Daoy (cell line): ENCODE measurements at regions not wholly inside any gene's neighbourhood (a gene's known extent, or its start where the extent isn't known, plus 50 kb on each side); places are given as distances from the start of the nearest gene placed in this dataset.
"Not testable (repeated sequence)": the region's sequence is repeated elsewhere in the genome, so short reads cannot be mapped to it uniquely, and the experiment has no call there.

Experiments
- DNase-seq: peaks from one replicate; pipeline ENCODE4 v3.0.0-alpha.2; 2015; ENCODE audit warnings: low read depth

- DNase-seq, result no peak
These were observed 234.1 kb upstream of the POGK start for GRCh38 chr1:166605137-166605536.

DNA sequence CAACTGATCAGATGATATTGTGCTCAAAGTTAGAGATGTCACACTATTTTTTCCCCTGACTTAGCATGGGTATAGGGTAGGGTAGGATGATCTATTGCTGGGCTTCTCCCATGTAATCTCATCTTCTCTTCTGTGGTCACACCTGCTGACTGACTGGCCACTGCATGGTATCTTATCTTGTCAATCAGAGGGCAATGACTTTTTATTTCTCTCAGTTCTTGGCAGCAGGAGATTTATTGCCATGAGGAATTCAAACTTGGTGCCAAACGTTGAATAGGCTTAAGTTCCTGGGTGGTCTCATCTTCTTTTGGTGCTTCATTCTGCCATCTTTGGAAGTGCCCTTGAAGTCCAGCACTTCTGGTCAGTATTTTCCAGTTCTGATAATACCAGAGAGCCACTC is 226.4 kb upstream of the POGK start:
- DNase-seq, result no peak

GRCh38 chr1:166616206-166616605 is 223.1 kb upstream of the POGK start:
- no peak for DNase-seq

GRCh38 chr1:166626711-166627110 is 212.6 kb upstream of the POGK start:
- DNase-seq, result no peak

GRCh38 chr1:166627558-166627957 is 211.7 kb upstream of the POGK start:
- no peak for DNase-seq

DNA sequence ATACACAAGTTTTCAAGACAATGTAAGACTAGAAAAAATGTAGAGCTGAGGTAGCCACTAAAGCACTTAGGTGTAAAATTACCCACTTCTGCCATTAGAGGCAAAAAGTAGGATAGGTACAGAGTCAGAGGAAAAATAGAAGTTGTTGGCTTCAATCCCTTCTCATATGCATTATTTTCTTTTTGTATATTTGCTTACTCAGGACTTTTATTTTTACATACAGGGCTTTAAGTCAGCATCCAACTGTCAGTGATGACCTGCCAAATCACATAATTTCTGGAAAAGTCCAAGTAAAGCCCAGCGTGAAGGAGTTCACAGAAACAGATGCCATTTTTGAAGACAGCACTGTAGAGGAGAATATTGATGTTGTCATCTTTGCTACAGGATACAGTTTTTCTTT is 211.0 kb upstream of the POGK start:
- no peak for DNase-seq

- DNase-seq, result no peak
These were observed 209.3 kb upstream of the POGK start for GRCh38 chr1:166629946-166630345.

- no peak for DNase-seq
These were observed 208.9 kb upstream of the POGK start for GRCh38 chr1:166630369-166630768.

DNA sequence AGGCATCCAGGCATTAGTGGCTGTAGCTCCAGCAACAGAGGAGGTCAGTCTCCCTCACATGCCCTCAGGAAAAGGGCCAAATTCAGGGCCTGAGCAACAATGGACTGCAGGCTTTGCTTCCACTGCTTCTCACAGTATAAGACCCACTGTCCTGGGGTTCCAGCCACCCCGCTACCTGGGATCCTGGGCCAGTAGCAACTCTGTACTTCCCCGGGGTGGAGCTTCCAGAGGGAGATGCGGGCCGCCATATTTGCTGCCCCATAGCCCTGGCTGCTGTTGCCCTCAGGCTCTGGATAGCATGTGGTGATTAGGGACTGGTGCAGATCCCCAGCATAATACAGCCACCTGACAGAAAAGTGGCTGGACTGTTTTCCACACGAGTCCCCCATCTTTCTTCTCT is 201.1 kb upstream of the POGK start:
- no peak for DNase-seq

GRCh38 chr1:166657228-166657627 is 182.0 kb upstream of the POGK start:
- not testable (repeated sequence) for DNase-seq

GRCh38 chr1:166666790-166667189 is 172.5 kb upstream of the POGK start:
- DNase-seq, result not testable (repeated sequence)

DNA sequence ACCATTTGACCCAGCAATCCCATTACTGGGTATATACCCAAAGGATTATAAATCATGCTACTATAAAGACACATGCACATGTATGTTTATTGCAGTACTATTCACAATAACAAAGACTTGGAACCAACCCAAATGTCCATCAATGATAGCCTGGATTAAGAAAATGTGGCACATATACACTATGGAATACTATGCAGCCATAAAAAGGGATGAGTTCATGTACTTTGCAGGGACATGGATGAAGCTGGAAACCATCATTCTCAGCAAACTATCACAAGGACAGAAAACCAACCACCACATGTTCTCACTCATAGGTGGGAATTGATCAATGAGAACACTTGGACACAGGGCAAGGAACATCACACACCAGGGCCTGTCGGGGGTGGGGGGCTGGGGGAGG is 171.7 kb upstream of the POGK start:
- DNase-seq, result not testable (repeated sequence)

DNA sequence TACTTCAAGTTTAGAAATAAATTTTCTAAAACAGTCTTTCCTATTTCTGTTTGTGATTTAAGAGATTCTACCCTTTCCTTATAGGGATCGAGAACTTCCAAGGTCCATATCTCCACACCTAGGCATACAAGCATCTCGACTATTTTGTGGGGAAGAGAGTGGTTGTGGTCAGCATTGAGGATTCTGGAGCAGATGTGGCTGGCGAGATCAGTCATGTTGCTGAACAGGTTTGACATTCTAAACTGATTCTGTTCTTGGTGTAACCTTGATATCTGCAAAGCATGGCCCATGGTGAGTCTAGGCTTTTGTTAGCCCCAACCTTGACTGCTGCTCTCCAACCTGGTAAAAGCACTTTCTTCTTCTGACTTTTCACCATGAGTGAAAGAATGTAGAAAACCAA is 167.6 kb upstream of the POGK start:
- no peak for DNase-seq

DNA sequence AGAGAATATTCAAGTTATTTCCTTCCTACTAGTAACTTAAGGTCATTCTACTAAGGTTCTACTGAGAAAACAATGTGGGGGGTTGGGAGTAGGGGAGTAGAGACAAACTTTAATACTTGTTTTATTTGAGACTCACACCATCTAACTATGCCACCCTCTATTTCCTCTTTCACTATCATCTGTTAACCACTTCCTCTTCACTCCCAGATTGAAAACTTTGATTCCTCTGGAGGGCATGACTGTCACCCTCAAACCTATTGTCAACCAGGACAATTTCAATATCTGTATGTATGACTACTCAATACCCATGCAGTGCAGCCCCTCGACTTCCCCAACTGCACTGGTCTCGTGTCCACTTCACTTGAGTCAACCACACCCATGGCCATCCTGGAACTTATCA is 165.6 kb upstream of the POGK start:
- DNase-seq, result no peak

- no peak for DNase-seq
These were observed 164.1 kb upstream of the POGK start for GRCh38 chr1:166675213-166675612.

- DNase-seq, result no peak
These were observed 162.3 kb upstream of the POGK start for GRCh38 chr1:166676981-166677380.

DNA sequence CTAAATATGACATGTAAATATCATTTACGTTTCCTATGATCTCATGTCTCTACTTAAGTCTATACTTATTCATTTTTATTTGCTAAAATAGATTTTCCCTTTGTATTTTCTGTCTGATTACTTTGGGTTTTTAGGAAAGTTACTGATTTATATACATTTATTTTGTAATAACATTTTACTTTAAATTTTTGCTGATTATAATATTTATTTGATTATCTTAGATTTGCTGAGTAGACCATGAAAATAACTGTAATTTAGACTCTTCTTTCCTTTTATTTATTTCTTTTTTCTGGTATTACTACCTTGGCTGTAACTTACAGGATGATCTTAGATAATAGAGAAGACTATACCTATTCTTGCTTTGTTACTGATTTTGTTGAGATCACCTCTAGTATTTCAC is 159.9 kb upstream of the POGK start:
- no peak for DNase-seq

- no peak for DNase-seq
These were observed 156.7 kb upstream of the POGK start for GRCh38 chr1:166682588-166682987.

GRCh38 chr1:166684669-166685068 is 154.6 kb upstream of the POGK start:
- not testable (repeated sequence) for DNase-seq

GRCh38 chr1:166685200-166685599 is 154.1 kb upstream of the POGK start:
- DNase-seq, result no peak

- DNase-seq, result not testable (repeated sequence)
These were observed 153.4 kb upstream of the POGK start for GRCh38 chr1:166685891-166686290.

- not testable (repeated sequence) for DNase-seq
These were observed 148.7 kb upstream of the POGK start for GRCh38 chr1:166690596-166690995.

- peak; percentile 6 for DNase-seq
These were observed 147.8 kb upstream of the POGK start for GRCh38 chr1:166691476-166691875.

GRCh38 chr1:166692346-166692745 is 146.9 kb upstream of the POGK start:
- no peak for DNase-seq

- no peak for DNase-seq
These were observed 146.1 kb upstream of the POGK start for GRCh38 chr1:166693158-166693557.
